Panc1 (cell line): ENCODE measurements at regions not wholly inside any gene's neighbourhood (a gene's known extent, or its start where the extent isn't known, plus 50 kb on each side); places are given as distances from the start of the nearest gene placed in this dataset.

ENCODE experiments used
- ATAC-seq: fragments of 200-7000 bp; cut with Tn5 transposase; 2 replicates; pipeline ENCODE4 v1.9.1; 2020; ENCODE audit warnings: mild to moderate bottlenecking, moderate library complexity
- BruUV-seq: library from RNA; stranded (reverse); fragments of 400-500 nt; replicated peaks from 2 replicates; lab custom pipeline; 2021; lab: Mats Ljungman, UMichigan
- CTCF ChIA-PET: fragments of 300-600 bp; sonication (Branson Sonifier 250); formaldehyde crosslinking; loops from one replicate; lab custom pipeline; 2022; ENCODE audit warnings: antibody characterized with exemption; lab: Charles Lee
- POLR2A ChIA-PET: fragments of 300-600 bp; sonication (Branson Sonifier 250); formaldehyde crosslinking; loops from one replicate; lab custom pipeline; 2022; ENCODE audit warnings: antibody characterized with exemption; lab: Charles Lee
- DNase-seq: peaks from one replicate; pipeline ENCODE4 v3.0.0-alpha.2; 2010; ENCODE audit warnings: low read depth, low spot score
- H3K27ac ChIP-seq: 2 replicates; pipeline ENCODE4 v1.5.1; 2011; ENCODE audit warnings: mild to moderate bottlenecking, low read length, inconsistent platforms
- H3K27me3 ChIP-seq: fragments of 200-500 bp; sonication (Bioruptor generic); 2 replicates; pipeline ENCODE4 v1.6.0; 2014; ENCODE audit warnings: low read length, inconsistent platforms; ENCODE audit not compliant: control insufficient read depth, insufficient read depth
- H3K36me3 ChIP-seq: fragments of 200-500 bp; sonication (Bioruptor generic); 2 replicates; pipeline ENCODE4 v1.5.1; 2014; ENCODE audit warnings: inconsistent platforms, mild to moderate bottlenecking, low read length, moderate library complexity; ENCODE audit not compliant: control insufficient read depth, insufficient read depth
- H3K4me1 ChIP-seq: 2 replicates; pipeline ENCODE4 v1.5.1; 2011; ENCODE audit warnings: inconsistent platforms, mild to moderate bottlenecking, low read length, moderate library complexity; ENCODE audit not compliant: control insufficient read depth, insufficient read depth
- H3K4me3 ChIP-seq, 2 experiments: 2 replicates each; pipeline ENCODE4 v1.5.1; 2011 to 2012; ENCODE audit warnings: low read depth in 2 of 2, low read length in 2 of 2, mild to moderate bottlenecking in 2 of 2, inconsistent platforms in 1 of 2, moderate library complexity in 1 of 2
- H3K9me3 ChIP-seq: fragments of 200-500 bp; sonication (Bioruptor generic); 2 replicates; pipeline ENCODE4 v1.5.1; 2014; ENCODE audit warnings: low read depth, mild to moderate bottlenecking, inconsistent platforms, low read length, moderate library complexity; ENCODE audit not compliant: control insufficient read depth, insufficient read depth
- POLR2AphosphoS5 ChIP-seq: IDR thresholded peaks from 2 replicates; pipeline ENCODE4 v1.6.1; 2012; ENCODE audit warnings: mild to moderate bottlenecking, low read depth, low read length, moderate library complexity
- SIN3A ChIP-seq: IDR thresholded peaks from 2 replicates; pipeline ENCODE4 v1.6.1; 2012; ENCODE audit warnings: low read depth, mild to moderate bottlenecking, low read length, moderate library complexity, borderline replicate concordance; ENCODE audit not compliant: insufficient read depth
- TCF7L2 ChIP-seq: IDR thresholded peaks from 2 replicates; pipeline ENCODE4 v1.6.1; 2011; ENCODE audit warnings: mild to moderate bottlenecking, low read depth, low read length, inconsistent platforms
- in situ Hi-C: cut with HindIII; loops from 2 replicates; pipeline ENCODE4 v1.10.0; 2016; ENCODE audit warnings: low sequenced_read_pairs, low pct_unique_long_range_greater_than_20kb
- intact Hi-C: fragments of 100-400 bp; cut with micrococcal nuclease; formaldehyde crosslinking; loops from one replicate; pipeline ENCODE4 v1.10.0; 2022; ENCODE audit not compliant: unreplicated experiment
- TF ChIP-seq, protein P1 (sequence below), 2 experiments: IDR thresholded peaks; 2 replicates each; pipeline ENCODE4 v1.6.1; 2011 to 2012; ENCODE audit warnings: low read depth in 2 of 2, control low read depth in 1 of 2, low read length in 1 of 2, mild to moderate bottlenecking in 1 of 2, moderate library complexity in 1 of 2; ENCODE audit not compliant: insufficient read depth in 1 of 2
- TF ChIP-seq, protein P2 (sequence below): fragments of 450-650 bp; IDR thresholded peaks from 2 replicates; pipeline ENCODE4 v1.5.1; 2017; ENCODE audit warnings: mild to moderate bottlenecking

DNA sequence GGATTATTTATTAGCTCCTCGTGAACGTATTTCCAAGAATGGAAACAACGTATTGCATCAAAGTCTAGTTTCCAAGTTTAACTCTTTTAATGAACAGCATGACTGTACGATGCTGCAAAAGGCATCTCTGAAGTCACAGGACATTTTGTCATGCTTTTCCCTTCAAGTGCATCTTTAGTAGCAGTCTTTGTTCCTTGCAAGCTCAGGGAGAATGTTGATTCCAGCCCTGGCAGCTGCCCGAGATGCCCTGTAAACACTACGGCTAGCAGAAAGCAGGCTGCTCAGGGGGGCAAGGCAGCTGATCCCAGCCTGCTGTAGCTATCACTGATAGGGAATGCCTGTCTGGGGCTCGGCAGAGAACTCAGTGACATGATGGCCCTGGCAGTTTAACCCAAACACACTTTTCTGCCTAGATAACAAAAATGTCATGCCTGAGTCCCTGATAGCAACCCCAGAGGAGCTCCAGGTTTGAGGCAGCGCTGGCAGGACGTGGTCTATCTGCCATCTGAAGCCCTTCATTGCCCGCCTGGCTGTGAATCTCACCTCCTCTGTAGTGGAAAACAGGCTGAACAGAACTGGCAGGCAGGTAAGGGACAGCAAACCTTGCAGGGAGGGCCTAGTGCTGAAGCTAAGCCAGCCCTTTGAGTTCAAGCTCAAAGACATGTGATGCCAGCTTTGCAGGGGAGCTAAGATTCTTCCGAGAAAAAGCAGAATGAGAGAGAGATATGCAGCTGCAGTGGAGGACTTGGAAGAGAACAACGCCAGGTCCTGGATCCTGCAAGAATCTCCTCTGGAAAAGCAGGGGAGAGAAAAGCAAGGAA, 264.6 kb downstream of the SNX10 start:
- Histone ChIP-seq H3K27ac (no peak overlapping the region), H3K9me3 (no peaks in the 10 kb centered on the region), H3K4me3 (no peak overlapping the region), H3K4me1 (no peaks in the 10 kb centered on the region), H3K36me3 (no peaks in the 10 kb centered on the region), H3K27me3 (peaks cover 2% of the 10 kb centered on the region; the same call in 1 of the 2 replicates)
- no peak for TF ChIP-seq SIN3A
- TF ChIP-seq POLR2AphosphoS5: no peak
- TF ChIP-seq, protein P1, sequence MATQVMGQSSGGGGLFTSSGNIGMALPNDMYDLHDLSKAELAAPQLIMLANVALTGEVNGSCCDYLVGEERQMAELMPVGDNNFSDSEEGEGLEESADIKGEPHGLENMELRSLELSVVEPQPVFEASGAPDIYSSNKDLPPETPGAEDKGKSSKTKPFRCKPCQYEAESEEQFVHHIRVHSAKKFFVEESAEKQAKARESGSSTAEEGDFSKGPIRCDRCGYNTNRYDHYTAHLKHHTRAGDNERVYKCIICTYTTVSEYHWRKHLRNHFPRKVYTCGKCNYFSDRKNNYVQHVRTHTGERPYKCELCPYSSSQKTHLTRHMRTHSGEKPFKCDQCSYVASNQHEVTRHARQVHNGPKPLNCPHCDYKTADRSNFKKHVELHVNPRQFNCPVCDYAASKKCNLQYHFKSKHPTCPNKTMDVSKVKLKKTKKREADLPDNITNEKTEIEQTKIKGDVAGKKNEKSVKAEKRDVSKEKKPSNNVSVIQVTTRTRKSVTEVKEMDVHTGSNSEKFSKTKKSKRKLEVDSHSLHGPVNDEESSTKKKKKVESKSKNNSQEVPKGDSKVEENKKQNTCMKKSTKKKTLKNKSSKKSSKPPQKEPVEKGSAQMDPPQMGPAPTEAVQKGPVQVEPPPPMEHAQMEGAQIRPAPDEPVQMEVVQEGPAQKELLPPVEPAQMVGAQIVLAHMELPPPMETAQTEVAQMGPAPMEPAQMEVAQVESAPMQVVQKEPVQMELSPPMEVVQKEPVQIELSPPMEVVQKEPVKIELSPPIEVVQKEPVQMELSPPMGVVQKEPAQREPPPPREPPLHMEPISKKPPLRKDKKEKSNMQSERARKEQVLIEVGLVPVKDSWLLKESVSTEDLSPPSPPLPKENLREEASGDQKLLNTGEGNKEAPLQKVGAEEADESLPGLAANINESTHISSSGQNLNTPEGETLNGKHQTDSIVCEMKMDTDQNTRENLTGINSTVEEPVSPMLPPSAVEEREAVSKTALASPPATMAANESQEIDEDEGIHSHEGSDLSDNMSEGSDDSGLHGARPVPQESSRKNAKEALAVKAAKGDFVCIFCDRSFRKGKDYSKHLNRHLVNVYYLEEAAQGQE (IDR thresholded peaks at IDR 0.05; ENCODE audit: insufficient read depth in 1 of 2, low read depth in 2 of 2, low read length in 1 of 2): no peak
- TF ChIP-seq, protein P2, sequence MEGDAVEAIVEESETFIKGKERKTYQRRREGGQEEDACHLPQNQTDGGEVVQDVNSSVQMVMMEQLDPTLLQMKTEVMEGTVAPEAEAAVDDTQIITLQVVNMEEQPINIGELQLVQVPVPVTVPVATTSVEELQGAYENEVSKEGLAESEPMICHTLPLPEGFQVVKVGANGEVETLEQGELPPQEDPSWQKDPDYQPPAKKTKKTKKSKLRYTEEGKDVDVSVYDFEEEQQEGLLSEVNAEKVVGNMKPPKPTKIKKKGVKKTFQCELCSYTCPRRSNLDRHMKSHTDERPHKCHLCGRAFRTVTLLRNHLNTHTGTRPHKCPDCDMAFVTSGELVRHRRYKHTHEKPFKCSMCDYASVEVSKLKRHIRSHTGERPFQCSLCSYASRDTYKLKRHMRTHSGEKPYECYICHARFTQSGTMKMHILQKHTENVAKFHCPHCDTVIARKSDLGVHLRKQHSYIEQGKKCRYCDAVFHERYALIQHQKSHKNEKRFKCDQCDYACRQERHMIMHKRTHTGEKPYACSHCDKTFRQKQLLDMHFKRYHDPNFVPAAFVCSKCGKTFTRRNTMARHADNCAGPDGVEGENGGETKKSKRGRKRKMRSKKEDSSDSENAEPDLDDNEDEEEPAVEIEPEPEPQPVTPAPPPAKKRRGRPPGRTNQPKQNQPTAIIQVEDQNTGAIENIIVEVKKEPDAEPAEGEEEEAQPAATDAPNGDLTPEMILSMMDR: no peak
- TF ChIP-seq TCF7L2: no peak
- ChIA-PET POLR2A (no interaction called here), CTCF (interaction anchor here (0.6 kb wide), 1 partner anchor 43 kb away, joined by 11 read pairs; no protein-coding TSS in a partner anchor)
- no TSS peak for BruUV-seq
- ATAC-seq: no peak
- in situ Hi-C loops: no loop called here
- intact Hi-C loops: no loop called here
- DNase-seq: no peak

DNA sequence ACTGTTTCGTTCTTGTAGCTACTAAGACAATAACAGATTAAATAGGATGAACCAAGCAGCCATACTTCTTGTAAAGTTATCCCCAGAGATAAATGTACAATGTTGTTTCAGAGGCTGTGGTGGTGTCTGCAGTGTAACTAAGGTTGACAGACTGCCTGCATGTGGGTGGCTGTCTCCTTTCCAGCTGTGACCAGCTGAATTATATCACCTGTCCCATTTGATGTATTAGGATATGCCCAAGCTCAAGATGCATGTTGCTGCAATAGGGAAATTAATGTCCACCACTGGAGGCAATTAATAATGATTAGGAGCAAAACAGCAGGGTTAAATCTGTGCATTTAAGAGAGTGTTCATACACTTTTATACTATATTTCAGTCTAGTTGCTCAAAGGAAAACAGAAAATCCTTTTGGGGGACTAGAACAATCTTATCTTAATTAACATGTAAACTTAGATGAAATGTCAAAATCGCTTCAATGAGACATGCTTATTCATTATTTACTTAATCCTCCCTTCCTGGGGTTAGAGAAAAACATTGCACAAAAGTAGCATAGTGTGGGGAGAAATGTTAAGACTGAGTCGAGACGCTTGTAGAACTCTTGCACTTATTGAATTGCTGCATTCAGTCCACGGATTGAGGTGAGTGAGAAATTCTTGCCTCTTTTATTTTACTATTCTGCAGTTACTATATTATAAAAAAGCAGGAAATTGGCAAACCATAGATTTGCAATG, 269.0 kb downstream of the SNX10 start:
- ATAC-seq (no peak), DNase-seq (no peak)
- no peak overlapping the region for H3K4me3 ChIP-seq
- in situ Hi-C loops: no loop called here
- TF ChIP-seq TCF7L2 (no peak), POLR2AphosphoS5 (no peak)
- TF ChIP-seq, protein P1 (IDR thresholded peaks at IDR 0.05; ENCODE audit: insufficient read depth in 1 of 2, low read depth in 2 of 2, low read length in 1 of 2): no peak
- H3K27me3 ChIP-seq: no peaks in the 10 kb centered on the region; the same call in none of the 2 replicates
- H3K9me3 ChIP-seq: no peaks in the 10 kb centered on the region
- BruUV-seq: no TSS peak
- H3K36me3 ChIP-seq: no peaks in the 10 kb centered on the region
- intact Hi-C loops: no loop called here
- ChIA-PET POLR2A (no interaction called here), CTCF (no interaction called here)
- no peak overlapping the region for H3K27ac ChIP-seq
- H3K4me1 ChIP-seq: no peaks in the 10 kb centered on the region
